ENCODE measurements at regions not wholly inside any gene's neighbourhood (a gene's known extent, or its start where the extent isn't known, plus 50 kb on each side); places are given as distances from the start of the nearest gene placed in this dataset.
A peak's percentile ranks its signal among the peaks of the same experiment; 100 is the strongest.

- Mint-ChIP-seq H3K27me3 (no peaks in the 10 kb centered on the region), H3K36me3 (no peaks in the 10 kb centered on the region), H3K4me1 (no peaks in the 10 kb centered on the region), H3K4me3 (no peak overlapping the region), H3K27ac (no peak overlapping the region), H3K9me3 (peaks cover 0 to 6% (median 2%) of the 10 kb centered on the region in 7 donors)
- ATAC-seq (ENCODE audit: low read depth in 2 of 2) (no peak), DNase-seq (no peak)
Observed at GRCh38 chr21:22277341-22277740, 1279.1 kb downstream of the NCAM2 start.

- no peaks in the 10 kb centered on the region for H3K4me1 Mint-ChIP-seq
- ATAC-seq (ENCODE audit: low read depth in 2 of 2) = no peak
- DNase-seq = no peak
- H3K9me3 Mint-ChIP-seq = peaks cover 0 to 6% (median 0%) of the 10 kb centered on the region in 7 donors
- H3K27ac Mint-ChIP-seq = no peak overlapping the region
- H3K4me3 Mint-ChIP-seq = no peak overlapping the region
- no peaks in the 10 kb centered on the region for H3K27me3 Mint-ChIP-seq
- no peaks in the 10 kb centered on the region for H3K36me3 Mint-ChIP-seq
Observed at GRCh38 chr21:22278366-22278765, 1280.2 kb downstream of the NCAM2 start.

- Mint-ChIP-seq H3K27ac (peak overlapping the region in 1 of 6 donors; percentile 49), H3K4me3 (no peak overlapping the region), H3K27me3 (no peaks in the 10 kb centered on the region)
Observed at GRCh38 chr21:22280851-22281250, 1282.6 kb downstream of the NCAM2 start.

GRCh38 chr21:22288885-22289499 is 1290.8 kb downstream of the NCAM2 start:
- Mint-ChIP-seq H3K9me3 (peaks cover 0 to 14% (median 5%) of the 10 kb centered on the region in 7 donors), H3K36me3 (no peaks in the 10 kb centered on the region), H3K4me1 (no peaks in the 10 kb centered on the region), H3K27me3 (no peaks in the 10 kb centered on the region), H3K27ac (no peak overlapping the region), H3K4me3 (no peak overlapping the region)
- ATAC-seq (ENCODE audit: low read depth in 2 of 2) (no peak), DNase-seq (no peak)

More at GRCh38 chr21:22280851-22281250, 1282.6 kb downstream of the NCAM2 start:
- H3K4me1 Mint-ChIP-seq = no peaks in the 10 kb centered on the region
- peaks cover 0 to 3% (median 0%) of the 10 kb centered on the region in 7 donors for H3K9me3 Mint-ChIP-seq
- ATAC-seq (ENCODE audit: low read depth in 2 of 2) = no peak
- H3K36me3 Mint-ChIP-seq = no peaks in the 10 kb centered on the region
- no peak for DNase-seq

- no peaks in the 10 kb centered on the region for H3K4me1 Mint-ChIP-seq
- H3K36me3 Mint-ChIP-seq = no peaks in the 10 kb centered on the region
- no peak overlapping the region for H3K27ac Mint-ChIP-seq
- no peak for DNase-seq
- H3K27me3 Mint-ChIP-seq = no peaks in the 10 kb centered on the region
- H3K4me3 Mint-ChIP-seq = no peak overlapping the region
- no peak for ATAC-seq (ENCODE audit: low read depth in 2 of 2)
- H3K9me3 Mint-ChIP-seq = peaks cover 0 to 7% (median 0%) of the 10 kb centered on the region in 7 donors
Observed at GRCh38 chr21:22292144-22292543, 1293.9 kb downstream of the NCAM2 start.

GRCh38 chr21:22297575-22297974 is 1299.4 kb downstream of the NCAM2 start:
- ATAC-seq (ENCODE audit: low read depth in 2 of 2) = no peak

GRCh38 chr21:22311741-22312462 is 1313.7 kb downstream of the NCAM2 start:
- no peak overlapping the region for H3K27ac Mint-ChIP-seq

More at GRCh38 chr21:22297575-22297974, 1299.4 kb downstream of the NCAM2 start:
- Mint-ChIP-seq H3K9me3 (peaks cover 0 to 5% (median 0%) of the 10 kb centered on the region in 7 donors), H3K4me3 (no peak overlapping the region), H3K27ac (no peak overlapping the region), H3K4me1 (no peaks in the 10 kb centered on the region), H3K27me3 (no peaks in the 10 kb centered on the region), H3K36me3 (no peaks in the 10 kb centered on the region)
- no peak for DNase-seq

GRCh38 chr21:22314963-22315362 is 1316.8 kb downstream of the NCAM2 start:
- H3K27ac Mint-ChIP-seq = no peak overlapping the region
- ATAC-seq (ENCODE audit: low read depth in 2 of 2) (no peak), DNase-seq (no peak)
- H3K9me3 Mint-ChIP-seq = peaks cover 0 to 7% (median 5%) of the 10 kb centered on the region in 7 donors
- H3K36me3 Mint-ChIP-seq = no peaks in the 10 kb centered on the region
- no peaks in the 10 kb centered on the region for H3K4me1 Mint-ChIP-seq
- H3K4me3 Mint-ChIP-seq = no peak overlapping the region
- no peaks in the 10 kb centered on the region for H3K27me3 Mint-ChIP-seq

More at GRCh38 chr21:22311741-22312462, 1313.7 kb downstream of the NCAM2 start:
- Mint-ChIP-seq H3K4me3 (no peak overlapping the region), H3K27me3 (no peaks in the 10 kb centered on the region), H3K9me3 (peaks cover 0 to 7% (median 5%) of the 10 kb centered on the region in 7 donors), H3K4me1 (no peaks in the 10 kb centered on the region), H3K36me3 (no peaks in the 10 kb centered on the region)
- ATAC-seq (ENCODE audit: low read depth in 2 of 2) (no peak), DNase-seq (no peak)

GRCh38 chr21:22319435-22319834 is 1321.2 kb downstream of the NCAM2 start:
- no peak overlapping the region for H3K4me3 Mint-ChIP-seq
- no peak for ATAC-seq (ENCODE audit: low read depth in 2 of 2)
- no peaks in the 10 kb centered on the region for H3K4me1 Mint-ChIP-seq

GRCh38 chr21:22342889-22343288 is 1344.7 kb downstream of the NCAM2 start:
- Mint-ChIP-seq H3K36me3 (no peaks in the 10 kb centered on the region), H3K27ac (no peak overlapping the region), H3K27me3 (no peaks in the 10 kb centered on the region), H3K4me3 (no peak overlapping the region), H3K9me3 (peaks cover 0 to 16% (median 5%) of the 10 kb centered on the region in 7 donors), H3K4me1 (no peaks in the 10 kb centered on the region)
- no peak for DNase-seq
- ATAC-seq (ENCODE audit: low read depth in 2 of 2) = no peak

More at GRCh38 chr21:22319435-22319834, 1321.2 kb downstream of the NCAM2 start:
- no peak for DNase-seq
- Mint-ChIP-seq H3K27ac (no peak overlapping the region), H3K27me3 (no peaks in the 10 kb centered on the region), H3K9me3 (peaks cover 0 to 3% (median 0%) of the 10 kb centered on the region in 7 donors), H3K36me3 (no peaks in the 10 kb centered on the region)

- H3K36me3 Mint-ChIP-seq = no peaks in the 10 kb centered on the region
- ATAC-seq (ENCODE audit: low read depth in 2 of 2) (no peak), DNase-seq (no peak)
- no peak overlapping the region for H3K27ac Mint-ChIP-seq
- no peaks in the 10 kb centered on the region for H3K27me3 Mint-ChIP-seq
- H3K4me1 Mint-ChIP-seq = no peaks in the 10 kb centered on the region
- H3K4me3 Mint-ChIP-seq = no peak overlapping the region
- H3K9me3 Mint-ChIP-seq = peaks cover 0 to 16% (median 5%) of the 10 kb centered on the region in 7 donors
Observed at GRCh38 chr21:22343303-22343702, 1345.1 kb downstream of the NCAM2 start.

GRCh38 chr21:22343721-22344120 is 1345.5 kb downstream of the NCAM2 start:
- H3K4me1 Mint-ChIP-seq = no peaks in the 10 kb centered on the region
- no peaks in the 10 kb centered on the region for H3K36me3 Mint-ChIP-seq
- ATAC-seq (ENCODE audit: low read depth in 2 of 2) = no peak
- no peaks in the 10 kb centered on the region for H3K27me3 Mint-ChIP-seq
- no peak overlapping the region for H3K4me3 Mint-ChIP-seq
- H3K9me3 Mint-ChIP-seq = peaks cover 0 to 16% (median 5%) of the 10 kb centered on the region in 7 donors
- no peak for DNase-seq
- H3K27ac Mint-ChIP-seq = no peak overlapping the region

GRCh38 chr21:22345624-22346023 is 1347.4 kb downstream of the NCAM2 start:
- Mint-ChIP-seq H3K9me3 (peaks cover 0 to 11% (median 2%) of the 10 kb centered on the region in 7 donors), H3K4me3 (no peak overlapping the region), H3K36me3 (no peaks in the 10 kb centered on the region), H3K27ac (no peak overlapping the region), H3K27me3 (no peaks in the 10 kb centered on the region), H3K4me1 (no peaks in the 10 kb centered on the region)
- ATAC-seq (ENCODE audit: low read depth in 2 of 2) = no peak
- DNase-seq = no peak

GRCh38 chr21:22346576-22346975 is 1348.4 kb downstream of the NCAM2 start:
- H3K27me3 Mint-ChIP-seq = no peaks in the 10 kb centered on the region
- peaks cover 0 to 4% (median 0%) of the 10 kb centered on the region in 7 donors for H3K9me3 Mint-ChIP-seq
- ATAC-seq (ENCODE audit: low read depth in 2 of 2) = no peak
- no peak overlapping the region for H3K4me3 Mint-ChIP-seq
- no peaks in the 10 kb centered on the region for H3K4me1 Mint-ChIP-seq
- H3K36me3 Mint-ChIP-seq = no peaks in the 10 kb centered on the region
- no peak for DNase-seq
- H3K27ac Mint-ChIP-seq = no peak overlapping the region
